HEK293 (cell line): ENCODE measurements at regions not wholly inside any gene's neighbourhood (a gene's known extent, or its start where the extent isn't known, plus 50 kb on each side); places are given as distances from the start of the nearest gene placed in this dataset.

Experiments
- CTCF ChIA-PET: fragments of 350-600 bp; formaldehyde crosslinking; extraction: SDS; loops from one replicate; lab custom pipeline; 2021; ENCODE audit warnings: antibody characterized with exemption; lab: Yijun Ruan, JAX
- POLR2A ChIA-PET: fragments of 300-600 bp; formaldehyde crosslinking; extraction: SDS; loops from one replicate; lab custom pipeline; 2020; ENCODE audit warnings: antibody characterized with exemption, inconsistent platforms; lab: Yijun Ruan, JAX
- H3K27ac ChIP-seq: fragments of 200-500 bp; sonication (Bioruptor generic); 2 replicates; pipeline ENCODE4 v1.5.1; 2014; ENCODE audit warnings: low read depth, low read length, control low read depth, inconsistent platforms; ENCODE audit errors: extremely low read depth
- H3K36me3 ChIP-seq, 2 experiments: fragments of 200-500 bp in 1 of 2; sonication (Bioruptor generic) in 1 of 2; 1 replicate in 1 of 2; 2 replicates in 1 of 2; pipeline ENCODE4 v1.5.1; 2014 to 2017; ENCODE audit warnings: inconsistent platforms in 2 of 2, low read length in 2 of 2; ENCODE audit not compliant: control insufficient read depth in 2 of 2, insufficient read depth in 1 of 2
- H3K4me1 ChIP-seq: fragments of 200-500 bp; sonication (Bioruptor generic); 2 replicates; pipeline ENCODE4 v1.5.1; 2014; ENCODE audit warnings: mild to moderate bottlenecking, low read length, inconsistent platforms; ENCODE audit not compliant: control insufficient read depth, insufficient read depth
- H3K4me3 ChIP-seq: 2 replicates; pipeline ENCODE4 v1.5.1; 2011; ENCODE audit warnings: low read depth, mild to moderate bottlenecking, control low read depth, low read length, moderate library complexity
- H3K9me3 ChIP-seq: fragments of 200-500 bp; sonication (Bioruptor generic); 2 replicates; pipeline ENCODE4 v1.5.1; 2014; ENCODE audit warnings: low read depth, low read length, inconsistent platforms; ENCODE audit not compliant: control insufficient read depth, insufficient read depth
- BCL11A ChIP-seq: fragments of 450-650 bp; formaldehyde crosslinking; IDR thresholded peaks from 2 replicates; pipeline ENCODE4 v1.5.1; 2016; ENCODE audit warnings: low read depth, missing biosample characterization, missing genetic modification characterization
- HOXD13 ChIP-seq: sonication (generic); formaldehyde crosslinking; IDR thresholded peaks from 2 replicates; pipeline ENCODE4 v1.8.0; 2022; ENCODE audit warnings: missing genetic modification reagents, borderline replicate concordance
- OVOL3 ChIP-seq: fragments of 450-650 bp; formaldehyde crosslinking; IDR thresholded peaks from 2 replicates; pipeline ENCODE4 v1.5.1; 2016; ENCODE audit warnings: missing biosample characterization, missing genetic modification characterization
- RBAK ChIP-seq: fragments of 450-650 bp; formaldehyde crosslinking; IDR thresholded peaks from 2 replicates; pipeline ENCODE4 v1.5.1; 2016; ENCODE audit warnings: missing biosample characterization, missing genetic modification characterization
- YY1 ChIP-seq: fragments of 450-650 bp; formaldehyde crosslinking; IDR thresholded peaks from 2 replicates; pipeline ENCODE4 v1.5.1; 2018; ENCODE audit warnings: missing biosample characterization, missing genetic modification characterization
- ZBTB8A ChIP-seq: fragments of 450-650 bp; formaldehyde crosslinking; IDR thresholded peaks from 2 replicates; pipeline ENCODE4 v1.5.1; 2016; ENCODE audit warnings: missing biosample characterization, missing genetic modification characterization
- ZNF121 ChIP-seq: fragments of 450-650 bp; formaldehyde crosslinking; IDR thresholded peaks from 2 replicates; pipeline ENCODE4 v1.5.1; 2016; ENCODE audit warnings: missing biosample characterization, missing genetic modification characterization
- ZNF138 ChIP-seq: fragments of 450-650 bp; formaldehyde crosslinking; IDR thresholded peaks from 2 replicates; pipeline ENCODE4 v1.5.1; 2016; ENCODE audit warnings: missing biosample characterization, missing genetic modification characterization, borderline replicate concordance
- ZNF16 ChIP-seq: fragments of 450-650 bp; formaldehyde crosslinking; IDR thresholded peaks from 2 replicates; pipeline ENCODE4 v1.5.1; 2016; ENCODE audit warnings: low read depth, missing biosample characterization, missing genetic modification characterization
- ZNF211 ChIP-seq: fragments of 450-650 bp; formaldehyde crosslinking; IDR thresholded peaks from 2 replicates; pipeline ENCODE4 v1.5.1; 2016; ENCODE audit warnings: low read depth, missing biosample characterization, missing genetic modification characterization
- ZNF214 ChIP-seq: fragments of 450-650 bp; formaldehyde crosslinking; IDR thresholded peaks from 2 replicates; pipeline ENCODE4 v1.5.1; 2017; ENCODE audit warnings: missing biosample characterization, mild to moderate bottlenecking, missing genetic modification characterization, borderline replicate concordance
- ZNF23 ChIP-seq: fragments of 450-650 bp; formaldehyde crosslinking; IDR thresholded peaks from 2 replicates; pipeline ENCODE4 v1.5.1; 2016; ENCODE audit warnings: missing biosample characterization, missing genetic modification characterization, borderline replicate concordance
- ZNF239 ChIP-seq: fragments of 450-650 bp; formaldehyde crosslinking; IDR thresholded peaks from 2 replicates; pipeline ENCODE4 v1.5.1; 2016; ENCODE audit warnings: missing biosample characterization, missing genetic modification characterization
- ZNF335 ChIP-seq: fragments of 450-650 bp; formaldehyde crosslinking; conservative IDR thresholded peaks from 2 replicates; pipeline ENCODE4 v1.5.1; 2016; ENCODE audit warnings: missing biosample characterization, missing genetic modification characterization
- ZNF585B ChIP-seq: fragments of 450-650 bp; formaldehyde crosslinking; IDR thresholded peaks from 2 replicates; pipeline ENCODE4 v1.5.1; 2016; ENCODE audit warnings: missing biosample characterization, missing genetic modification characterization
- ZNF600 ChIP-seq: fragments of 450-650 bp; formaldehyde crosslinking; IDR thresholded peaks from 2 replicates; pipeline ENCODE4 v1.5.1; 2016; ENCODE audit warnings: missing biosample characterization, missing genetic modification characterization
- ZNF624 ChIP-seq: fragments of 450-650 bp; formaldehyde crosslinking; IDR thresholded peaks from 2 replicates; pipeline ENCODE4 v1.5.1; 2017; ENCODE audit warnings: missing biosample characterization, missing genetic modification characterization
- ZNF626 ChIP-seq: fragments of 450-650 bp; sonication (Bioruptor Pico); formaldehyde crosslinking; IDR thresholded peaks from 2 replicates; pipeline ENCODE4 v1.5.1; 2018; ENCODE audit warnings: missing biosample characterization, missing genetic modification characterization, inconsistent platforms
- ZNF629 ChIP-seq: fragments of 450-650 bp; formaldehyde crosslinking; IDR thresholded peaks from 2 replicates; pipeline ENCODE4 v1.5.1; 2017; ENCODE audit warnings: missing biosample characterization, missing genetic modification characterization
- ZNF768 ChIP-seq: fragments of 450-650 bp; formaldehyde crosslinking; IDR thresholded peaks from 2 replicates; pipeline ENCODE4 v1.5.1; 2018; ENCODE audit warnings: missing biosample characterization, mild to moderate bottlenecking, missing genetic modification characterization
- ZNF837 ChIP-seq: fragments of 450-650 bp; formaldehyde crosslinking; IDR thresholded peaks from 2 replicates; pipeline ENCODE4 v1.5.1; 2016; ENCODE audit warnings: missing biosample characterization, missing genetic modification characterization
- ZSCAN23 ChIP-seq: fragments of 450-650 bp; formaldehyde crosslinking; IDR thresholded peaks from 2 replicates; pipeline ENCODE4 v1.5.1; 2016; ENCODE audit warnings: missing biosample characterization, missing genetic modification characterization
- ZSCAN4 ChIP-seq: fragments of 450-650 bp; formaldehyde crosslinking; IDR thresholded peaks from 2 replicates; pipeline ENCODE4 v1.5.1; 2017; ENCODE audit warnings: missing biosample characterization, missing genetic modification characterization
- TF ChIP-seq, protein P1 (sequence below): fragments of 450-650 bp; formaldehyde crosslinking; IDR thresholded peaks from 2 replicates; pipeline ENCODE4 v1.5.1; 2016; ENCODE audit warnings: missing biosample characterization, missing genetic modification characterization
- TF ChIP-seq, protein P2 (sequence below): sonication (generic); formaldehyde crosslinking; IDR thresholded peaks from 2 replicates; pipeline ENCODE4 v1.8.1; 2022; ENCODE audit warnings: mild to moderate bottlenecking, moderate library complexity, missing genetic modification reagents
- TF ChIP-seq, protein P3 (sequence below): IDR thresholded peaks from 2 replicates; pipeline ENCODE4 v1.6.1; 2011; ENCODE audit warnings: mild to moderate bottlenecking, low read depth, low read length, borderline replicate concordance

- no peak for TF ChIP-seq ZBTB8A (tag by site-specific recombination)
- no peak for TF ChIP-seq ZNF600 (tag by site-specific recombination)
- no peak for TF ChIP-seq HOXD13 (CRISPR knock-in tag)
- no peak for TF ChIP-seq ZNF239 (tag by site-specific recombination)
- no peak for TF ChIP-seq ZNF768 (tag by site-specific recombination)
- no peak for TF ChIP-seq BCL11A (tag by site-specific recombination)
- TF ChIP-seq ZNF138 (tag by site-specific recombination), result no peak
- no peak for TF ChIP-seq ZNF837 (tag by site-specific recombination)
- no peak for TF ChIP-seq ZNF585B
- Histone ChIP-seq H3K9me3 (no peaks in the 10 kb centered on the region), H3K4me1 (no peaks in the 10 kb centered on the region), H3K27ac (no peak overlapping the region), H3K36me3 (no peaks in the 10 kb centered on the region), H3K4me3 (no peak overlapping the region)
- CTCF ChIA-PET, result no interaction called here
- POLR2A ChIA-PET, result interaction anchor here (0.5 kb wide), 1 partner anchor 46 kb away, joined by 3 read pairs; no protein-coding TSS in a partner anchor
These were observed 659.6 kb downstream of the MATN1 start for GRCh38 chr1:30063621-30064280.

DNA sequence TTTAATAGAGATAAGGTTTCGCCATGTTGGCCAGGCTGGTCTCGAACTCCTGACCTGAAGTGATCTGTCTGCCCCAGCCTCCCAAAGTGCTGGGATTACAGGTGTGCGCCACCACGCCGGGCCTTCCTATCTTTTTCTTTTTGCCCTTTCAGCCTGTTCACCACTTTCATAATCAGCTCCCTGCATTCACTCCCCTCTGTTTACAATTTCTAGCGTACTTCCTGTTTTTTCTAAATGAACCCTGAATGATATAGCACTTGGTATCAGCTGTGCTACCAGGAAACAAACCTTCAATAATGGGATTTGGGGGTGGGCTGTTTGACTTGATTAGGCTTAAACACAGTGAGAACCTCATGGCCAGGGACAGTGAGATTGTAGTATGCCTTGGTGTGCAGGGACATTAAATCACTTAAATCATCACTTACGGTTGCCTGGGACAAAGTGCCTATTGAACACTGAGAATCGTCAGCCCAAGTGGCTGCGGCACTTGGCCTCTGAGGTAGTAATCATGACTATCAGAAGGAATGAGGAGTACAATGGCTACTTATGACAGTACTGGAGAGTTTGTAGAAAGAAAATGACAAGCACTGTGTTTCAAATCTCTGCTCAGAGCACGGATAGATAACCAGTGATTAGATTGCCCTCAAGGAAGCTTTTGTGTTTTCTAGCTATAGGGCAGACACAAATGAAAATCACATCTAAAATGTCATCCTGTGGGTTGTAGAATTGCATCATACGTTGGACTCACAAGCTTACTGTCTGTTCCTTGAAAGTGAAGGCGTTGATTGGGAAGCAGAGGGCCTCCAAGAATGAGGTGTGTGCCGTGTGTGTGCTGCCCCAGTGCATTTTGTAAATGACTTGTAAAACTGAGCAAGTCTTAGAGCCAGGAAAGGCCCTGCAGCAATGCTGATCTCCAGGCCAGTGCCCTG, 661.8 kb downstream of the MATN1 start:
- POLR2A ChIA-PET, result interaction anchor here (1.7 kb wide), 1 partner anchor 9 kb away, joined by 3 read pairs; no protein-coding TSS in a partner anchor
- TF ChIP-seq, protein P1, sequence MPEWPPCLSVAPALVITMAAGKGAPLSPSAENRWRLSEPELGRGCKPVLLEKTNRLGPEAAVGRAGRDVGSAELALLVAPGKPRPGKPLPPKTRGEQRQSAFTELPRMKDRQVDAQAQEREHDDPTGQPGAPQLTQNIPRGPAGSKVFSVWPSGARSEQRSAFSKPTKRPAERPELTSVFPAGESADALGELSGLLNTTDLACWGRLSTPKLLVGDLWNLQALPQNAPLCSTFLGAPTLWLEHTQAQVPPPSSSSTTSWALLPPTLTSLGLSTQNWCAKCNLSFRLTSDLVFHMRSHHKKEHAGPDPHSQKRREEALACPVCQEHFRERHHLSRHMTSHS (tag by site-specific recombination), result no peak
- TF ChIP-seq ZNF121 (no peak), ZNF624 (tag by site-specific recombination) (no peak), ZSCAN23 (tag by site-specific recombination) (no peak), ZNF23 (tag by site-specific recombination) (no peak), ZSCAN4 (tag by site-specific recombination) (no peak), RBAK (tag by site-specific recombination) (no peak), ZNF211 (tag by site-specific recombination) (no peak), ZNF626 (tag by site-specific recombination) (no peak), OVOL3 (tag by site-specific recombination) (no peak), YY1 (no peak), ZNF629 (tag by site-specific recombination) (no peak), ZNF214 (no peak), ZNF335 (tag by site-specific recombination) (no peak), ZNF16 (tag by site-specific recombination) (no peak)
- TF ChIP-seq, protein P2, sequence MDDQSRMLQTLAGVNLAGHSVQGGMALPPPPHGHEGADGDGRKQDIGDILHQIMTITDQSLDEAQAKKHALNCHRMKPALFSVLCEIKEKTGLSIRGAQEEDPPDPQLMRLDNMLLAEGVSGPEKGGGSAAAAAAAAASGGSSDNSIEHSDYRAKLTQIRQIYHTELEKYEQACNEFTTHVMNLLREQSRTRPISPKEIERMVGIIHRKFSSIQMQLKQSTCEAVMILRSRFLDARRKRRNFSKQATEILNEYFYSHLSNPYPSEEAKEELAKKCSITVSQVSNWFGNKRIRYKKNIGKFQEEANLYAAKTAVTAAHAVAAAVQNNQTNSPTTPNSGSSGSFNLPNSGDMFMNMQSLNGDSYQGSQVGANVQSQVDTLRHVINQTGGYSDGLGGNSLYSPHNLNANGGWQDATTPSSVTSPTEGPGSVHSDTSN (CRISPR knock-in tag), result no peak
- TF ChIP-seq, protein P3, sequence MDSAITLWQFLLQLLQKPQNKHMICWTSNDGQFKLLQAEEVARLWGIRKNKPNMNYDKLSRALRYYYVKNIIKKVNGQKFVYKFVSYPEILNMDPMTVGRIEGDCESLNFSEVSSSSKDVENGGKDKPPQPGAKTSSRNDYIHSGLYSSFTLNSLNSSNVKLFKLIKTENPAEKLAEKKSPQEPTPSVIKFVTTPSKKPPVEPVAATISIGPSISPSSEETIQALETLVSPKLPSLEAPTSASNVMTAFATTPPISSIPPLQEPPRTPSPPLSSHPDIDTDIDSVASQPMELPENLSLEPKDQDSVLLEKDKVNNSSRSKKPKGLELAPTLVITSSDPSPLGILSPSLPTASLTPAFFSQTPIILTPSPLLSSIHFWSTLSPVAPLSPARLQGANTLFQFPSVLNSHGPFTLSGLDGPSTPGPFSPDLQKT, result no peak
- CTCF ChIA-PET, result no interaction called here

More for the DNA sequence above, 661.8 kb downstream of the MATN1 start:
- H3K4me1 ChIP-seq, result no peaks in the 10 kb centered on the region
- H3K27ac ChIP-seq, result no peak overlapping the region
- no peaks in the 10 kb centered on the region for H3K36me3 ChIP-seq
- H3K9me3 ChIP-seq, result no peaks in the 10 kb centered on the region
- no peak overlapping the region for H3K4me3 ChIP-seq
